HG02588 (cell line): ENCODE measurements at regions not wholly inside any gene's neighbourhood (a gene's known extent, or its start where the extent isn't known, plus 50 kb on each side); places are given as distances from the start of the nearest gene placed in this dataset.

Experiments used
- ATAC-seq: cut with Tn5 transposase; IDR thresholded peaks from one replicate; pipeline ENCODE4 v1.9.1; 2021; ENCODE audit warnings: mild to moderate bottlenecking, moderate library complexity; ENCODE audit not compliant: unreplicated experiment

DNA sequence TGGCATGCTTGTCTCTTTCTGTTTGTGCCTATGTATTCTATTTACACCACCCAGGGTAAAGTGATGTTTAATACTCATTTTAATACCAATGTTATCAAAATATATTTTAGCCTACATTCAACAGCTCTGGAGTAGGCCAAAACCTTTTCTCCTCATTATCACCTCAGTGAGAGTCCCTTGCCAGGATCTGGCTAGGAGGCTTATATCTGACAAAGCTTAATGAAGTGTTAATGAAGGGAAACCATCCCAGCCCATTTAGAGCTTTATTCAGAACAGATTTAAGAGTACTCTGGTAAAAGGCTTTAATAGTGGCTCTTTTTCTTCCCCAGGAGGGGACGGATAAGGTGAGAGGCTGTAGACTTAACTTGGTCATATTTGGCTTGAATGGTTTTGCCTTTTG lies 137.6 kb downstream of the GRIN2B start:
- ATAC-seq, result no peak

DNA sequence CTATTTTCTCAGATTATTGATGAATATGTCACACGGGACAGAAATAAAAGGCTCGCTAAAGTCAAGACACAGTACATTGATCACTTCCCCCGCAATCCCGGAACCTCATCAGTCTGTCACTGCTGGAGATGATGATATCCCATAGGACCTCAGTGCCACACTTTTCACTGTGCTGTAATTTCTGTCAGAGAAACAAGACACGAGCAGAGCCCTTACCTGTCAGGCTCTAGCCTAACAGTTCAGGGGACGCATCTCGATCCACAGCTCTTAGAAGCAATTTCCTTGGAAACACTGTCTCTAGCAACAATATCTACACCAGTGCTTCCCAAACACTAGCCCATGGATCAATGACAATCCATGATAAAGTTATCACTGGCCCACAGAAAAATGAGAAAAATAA lies 140.0 kb downstream of the GRIN2B start:
- ATAC-seq, result no peak

DNA sequence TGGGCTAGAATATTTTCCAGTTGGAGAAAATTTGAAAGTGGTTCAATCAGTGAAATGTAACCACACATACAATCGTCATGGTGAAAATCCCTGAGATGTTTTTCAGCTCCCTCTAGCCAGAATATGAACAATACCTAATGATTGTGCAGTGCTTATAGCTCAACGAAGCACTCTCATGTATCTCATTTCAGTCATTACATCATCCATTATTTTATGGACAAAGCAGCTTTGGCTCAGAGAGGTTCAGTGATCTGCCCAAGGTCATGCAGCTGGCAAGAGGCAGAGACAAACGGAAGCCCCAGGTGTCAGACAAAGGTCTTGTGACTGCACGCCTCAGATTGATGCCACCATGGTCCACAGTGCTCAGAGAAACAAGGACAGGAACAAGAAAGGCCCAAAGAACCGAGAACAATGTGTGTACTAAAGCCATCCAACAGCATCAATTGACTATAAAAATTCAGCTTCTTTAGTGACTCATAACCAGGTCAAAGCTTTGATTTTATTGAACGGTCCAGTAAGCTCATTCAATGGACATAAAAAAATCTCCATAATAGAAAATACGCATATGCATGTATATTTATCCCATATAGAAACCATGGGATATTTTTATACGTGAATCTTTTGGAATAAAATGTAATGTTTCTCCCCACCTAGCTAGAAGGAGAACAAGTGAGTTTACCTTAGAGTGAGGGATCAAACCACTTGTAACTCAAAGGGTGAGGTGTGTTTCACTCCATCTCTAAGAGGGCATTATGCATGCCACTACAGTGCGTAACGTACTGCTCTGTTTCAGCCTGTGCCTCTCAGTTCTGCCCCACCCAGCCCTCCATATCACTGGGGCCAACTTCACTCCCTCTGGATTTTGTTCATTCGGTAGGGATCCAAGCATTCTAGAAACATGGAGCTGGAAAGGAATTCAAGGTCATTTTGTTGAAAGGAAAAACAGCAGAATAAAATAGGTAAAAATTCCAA lies 141.8 kb downstream of the GRIN2B start:
- no peak for ATAC-seq

DNA sequence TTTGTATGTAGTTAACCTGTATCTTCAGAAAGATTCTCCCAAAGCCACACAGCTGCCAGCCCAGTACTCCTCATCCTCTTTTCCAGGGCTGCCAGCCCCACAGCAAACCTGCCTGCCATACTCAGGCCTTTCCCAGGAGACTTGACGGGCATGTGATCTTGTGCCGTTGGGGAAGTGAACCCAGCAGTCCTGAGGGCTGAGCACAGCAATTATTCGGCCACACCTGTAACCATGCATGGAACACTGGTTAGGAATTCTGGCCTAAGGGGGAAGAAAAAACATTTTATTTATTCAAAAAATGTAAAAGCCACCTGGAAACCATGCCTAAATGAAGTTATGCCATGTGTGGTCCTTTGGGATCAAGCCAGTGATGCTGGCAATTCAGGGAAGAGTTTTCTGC lies 145.3 kb downstream of the GRIN2B start:
- ATAC-seq, result no peak

DNA sequence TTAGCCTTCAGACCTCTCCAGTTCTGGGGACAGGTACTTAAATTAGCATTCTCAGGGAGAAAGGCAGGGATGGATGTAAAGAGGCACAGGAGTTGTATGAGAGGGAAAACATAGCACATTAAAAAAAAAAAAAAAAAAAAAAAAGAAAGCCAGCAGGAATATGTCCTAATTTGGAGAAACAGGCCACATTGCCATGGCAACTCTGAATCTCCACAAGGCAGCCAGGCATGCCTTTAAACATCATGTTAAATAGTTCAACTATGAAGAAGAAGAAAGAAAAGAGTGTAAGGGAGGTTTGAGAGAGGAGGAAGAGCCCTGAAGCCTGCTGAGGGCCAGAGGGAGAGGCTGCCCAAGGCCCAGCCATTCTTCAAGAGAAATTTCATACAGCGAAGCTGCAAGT lies 145.8 kb downstream of the GRIN2B start:
- no peak for ATAC-seq

DNA sequence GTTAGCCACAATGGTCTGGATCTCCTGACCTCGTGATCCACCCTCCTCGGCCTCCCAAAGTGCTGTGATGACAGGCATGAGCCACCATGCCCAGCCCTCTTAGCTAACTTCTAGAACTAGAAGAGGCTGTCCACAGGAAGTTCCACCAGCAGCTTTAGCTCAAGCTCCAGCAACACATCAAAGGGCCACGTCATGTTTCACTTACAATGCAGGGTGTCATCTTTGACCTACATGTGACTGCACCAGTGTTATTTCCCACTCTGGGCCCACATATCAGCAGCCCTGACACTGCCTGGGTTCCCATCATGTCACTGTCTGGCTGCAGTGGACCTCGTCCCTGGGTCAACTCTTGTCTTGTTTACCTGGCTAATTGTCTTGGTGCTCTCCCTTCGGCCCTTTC lies 147.2 kb downstream of the GRIN2B start:
- no peak for ATAC-seq

DNA sequence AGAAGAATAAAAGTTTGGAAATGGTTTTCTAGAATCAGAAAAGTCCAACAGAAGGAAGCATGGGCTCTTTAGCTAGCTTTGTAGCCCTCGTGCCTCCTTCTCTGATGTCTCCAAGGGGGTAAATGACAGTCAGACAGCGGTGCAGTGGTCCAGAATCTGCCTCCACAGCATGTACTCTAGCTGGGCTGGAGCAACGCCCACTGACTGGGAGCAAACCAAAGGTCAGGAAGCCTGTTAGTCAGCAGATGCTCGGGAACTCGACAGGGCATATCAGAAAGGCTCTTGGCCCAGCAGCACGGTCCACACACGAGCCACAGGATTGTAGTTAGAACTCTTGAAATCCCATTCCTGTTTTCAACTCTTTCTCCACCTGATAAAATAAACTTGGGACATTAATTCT lies 164.3 kb downstream of the GRIN2B start:
- no peak for ATAC-seq

DNA sequence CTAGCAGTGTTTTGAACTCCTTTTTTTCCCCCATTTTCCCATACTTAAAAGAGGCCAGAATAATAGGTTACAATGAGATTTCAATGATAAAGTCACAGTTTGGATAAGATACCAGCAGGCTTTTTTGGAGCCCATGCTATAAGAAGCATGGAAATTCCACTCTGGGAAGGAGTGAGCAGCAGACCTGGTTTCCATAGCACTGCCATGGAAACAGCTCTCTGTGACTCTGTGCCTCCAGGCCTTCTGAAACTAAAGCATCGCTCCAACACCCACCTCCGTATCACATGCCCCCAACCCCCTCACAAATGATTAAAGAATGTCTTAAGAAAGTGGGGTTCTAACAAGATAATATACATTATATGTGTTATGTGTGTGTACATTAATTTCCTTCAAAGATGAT lies 165.0 kb downstream of the GRIN2B start:
- ATAC-seq, result no peak

DNA sequence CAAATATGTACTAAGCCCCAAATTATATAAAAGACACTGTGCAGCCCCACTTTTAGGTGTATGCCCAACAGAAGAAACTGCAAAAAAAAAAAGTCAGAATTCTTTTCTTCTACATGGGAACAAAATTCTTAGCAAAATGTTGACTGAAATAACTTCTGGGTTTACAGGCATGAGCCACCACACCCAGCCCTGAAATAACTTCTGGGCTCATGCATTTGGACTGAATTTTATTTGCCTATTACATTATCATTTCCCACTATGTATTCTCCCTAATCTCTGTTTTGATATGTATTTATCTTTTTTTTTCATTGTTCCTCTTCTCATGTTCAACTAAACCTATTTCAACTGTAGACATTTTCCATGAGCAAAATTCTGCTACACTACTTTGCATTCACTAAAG lies 169.2 kb downstream of the GRIN2B start:
- ATAC-seq, result no peak

DNA sequence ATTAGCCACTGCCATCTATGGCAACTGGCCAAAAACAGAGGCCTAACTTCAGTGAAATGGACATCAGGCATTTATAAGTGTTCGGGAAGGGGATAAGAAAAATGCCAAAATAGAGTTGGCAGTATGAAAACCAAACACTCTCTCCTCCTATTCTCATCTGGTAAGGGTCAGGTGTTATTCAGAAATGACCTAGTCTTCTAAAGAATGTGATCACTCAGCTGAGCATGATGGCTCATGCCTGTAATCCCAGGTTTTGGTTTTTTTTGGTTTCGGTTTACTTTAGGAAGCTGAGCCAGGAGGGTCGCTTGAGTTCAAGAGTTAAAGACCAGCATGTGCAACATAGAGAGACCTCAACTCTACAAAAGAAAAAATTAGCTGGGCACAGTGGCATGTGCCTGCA lies 170.3 kb downstream of the GRIN2B start:
- ATAC-seq, result no peak

DNA sequence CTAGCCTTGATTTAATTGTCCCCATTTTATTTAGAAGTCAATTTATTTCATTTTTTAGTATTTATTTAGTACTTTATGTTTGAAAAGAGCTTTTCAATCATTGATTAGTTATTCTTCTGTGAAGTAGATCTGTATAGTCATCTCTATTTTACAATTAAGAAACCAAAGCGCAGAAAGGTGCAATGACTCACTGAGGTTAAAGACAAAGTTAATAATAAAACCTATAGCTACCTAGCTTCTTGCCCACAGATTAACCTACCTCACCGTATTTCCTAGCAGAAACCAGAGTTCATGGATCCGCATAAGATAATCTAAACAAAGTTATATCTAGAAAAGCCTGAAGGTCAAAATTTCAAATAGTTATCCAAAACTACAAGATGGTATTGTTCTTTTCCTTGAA lies 176.4 kb downstream of the GRIN2B start:
- no peak for ATAC-seq

DNA sequence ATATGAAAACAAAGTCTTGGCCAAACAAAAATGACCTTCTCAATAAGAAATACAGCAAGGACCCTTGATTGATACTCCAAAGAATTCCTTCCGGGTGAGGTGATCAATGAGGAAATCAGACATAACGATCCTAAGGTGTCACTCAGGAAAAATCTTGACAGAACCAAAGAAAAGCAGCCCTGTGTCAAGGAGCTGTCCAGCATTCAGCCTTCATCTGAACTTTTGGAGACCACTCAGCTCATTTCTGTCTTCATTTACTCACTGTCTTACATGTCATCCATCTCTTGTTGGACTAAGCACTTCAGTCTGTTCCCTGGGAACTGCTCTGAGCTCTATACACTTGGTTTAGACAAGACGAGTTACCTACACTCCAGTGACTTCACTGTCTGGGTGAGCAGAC lies 179.9 kb downstream of the GRIN2B start:
- ATAC-seq, result no peak

DNA sequence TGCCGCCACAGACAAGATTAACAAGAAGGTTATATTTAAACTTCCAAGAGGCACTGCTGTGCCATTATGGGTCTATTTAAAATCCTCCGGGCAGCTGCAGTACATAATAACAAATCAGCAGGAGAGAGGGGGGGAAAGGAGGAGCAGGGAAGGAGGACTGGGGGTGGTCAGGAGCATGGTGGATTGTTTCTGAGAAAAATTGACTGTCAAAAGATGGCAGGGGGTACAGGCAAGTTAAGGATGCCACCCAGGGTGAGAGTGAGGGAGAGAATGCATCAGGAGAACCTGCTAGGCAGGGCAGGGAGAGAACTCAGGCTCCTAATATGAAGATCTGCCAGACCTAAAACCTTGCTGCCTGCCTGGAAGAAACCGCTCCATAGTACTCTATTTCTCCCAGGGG lies 181.8 kb downstream of the GRIN2B start:
- no peak for ATAC-seq

DNA sequence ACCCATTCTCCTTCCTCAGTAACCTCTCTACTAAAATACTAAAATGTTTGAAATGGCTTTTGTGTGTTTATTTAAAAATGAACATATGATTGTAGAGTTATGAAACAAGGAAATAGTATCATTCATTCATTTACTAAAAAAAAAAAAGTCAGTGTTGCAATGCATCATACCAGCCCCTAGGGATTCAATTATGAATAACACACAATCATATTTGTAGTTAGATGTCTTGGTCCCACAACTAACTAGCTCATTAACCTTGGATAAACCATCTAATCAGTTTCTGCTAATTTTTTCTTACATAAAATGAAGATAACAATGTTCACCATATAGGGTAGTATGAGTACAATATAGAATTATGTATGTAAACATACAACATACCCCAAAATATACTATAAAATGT lies 183.2 kb downstream of the GRIN2B start:
- no peak for ATAC-seq

DNA sequence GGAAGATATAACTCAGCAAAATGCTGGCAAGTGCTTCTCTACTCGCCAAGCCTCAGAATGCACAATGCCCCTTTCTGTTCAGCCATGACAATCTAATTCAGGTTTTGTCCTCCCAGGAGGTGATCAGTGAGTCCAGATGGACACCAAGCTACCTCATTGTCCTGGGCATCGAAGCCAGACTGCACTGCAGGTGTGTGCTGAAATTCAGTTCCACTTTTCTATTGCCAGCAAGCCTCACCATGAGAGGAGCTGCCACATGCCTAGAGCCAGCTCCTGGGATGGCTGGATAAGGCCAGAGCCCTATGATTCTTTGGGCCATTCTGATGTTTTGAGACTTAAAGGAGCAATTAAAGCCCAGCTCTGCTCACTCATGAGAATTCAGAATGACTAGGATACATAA lies 186.7 kb downstream of the GRIN2B start:
- ATAC-seq, result no peak

DNA sequence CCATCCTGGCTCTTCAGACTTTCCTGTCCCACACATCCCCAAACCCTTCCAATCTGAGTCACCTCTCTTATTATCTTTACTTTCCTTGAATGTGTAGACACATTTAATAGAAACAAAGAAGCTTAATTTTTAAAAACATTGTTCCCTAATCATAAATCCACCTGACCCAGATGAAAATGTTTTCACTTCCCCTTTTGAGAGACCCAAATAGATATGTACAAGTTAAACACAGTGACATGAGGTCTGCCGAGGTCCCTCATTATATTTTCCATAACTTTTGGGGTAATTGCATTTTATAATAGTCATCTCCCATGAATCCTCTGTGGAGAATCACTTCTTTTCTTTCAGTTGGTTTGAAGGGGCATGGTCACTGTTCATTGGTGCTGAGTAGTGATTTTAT lies 191.1 kb downstream of the GRIN2B start:
- no peak for ATAC-seq

DNA sequence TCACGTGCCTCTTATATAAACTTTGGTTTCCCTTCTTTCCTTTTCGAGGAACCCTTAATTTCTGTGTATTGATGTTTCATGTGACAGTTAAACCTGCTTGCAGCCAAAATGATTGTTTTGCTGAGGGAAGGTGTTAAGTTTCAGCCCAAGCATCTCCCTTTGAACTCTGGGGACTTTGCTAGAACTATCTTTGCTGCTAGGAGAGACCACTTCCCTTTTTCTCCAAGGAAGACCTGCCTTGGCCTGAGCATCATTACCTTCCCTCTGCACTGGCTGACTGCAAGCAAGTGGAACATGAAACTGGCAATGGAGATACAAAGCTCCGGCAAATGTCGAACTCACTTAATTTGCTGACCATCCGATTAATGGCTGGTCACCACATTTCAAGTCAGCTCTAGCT lies 192.8 kb downstream of the GRIN2B start:
- ATAC-seq, result no peak

DNA sequence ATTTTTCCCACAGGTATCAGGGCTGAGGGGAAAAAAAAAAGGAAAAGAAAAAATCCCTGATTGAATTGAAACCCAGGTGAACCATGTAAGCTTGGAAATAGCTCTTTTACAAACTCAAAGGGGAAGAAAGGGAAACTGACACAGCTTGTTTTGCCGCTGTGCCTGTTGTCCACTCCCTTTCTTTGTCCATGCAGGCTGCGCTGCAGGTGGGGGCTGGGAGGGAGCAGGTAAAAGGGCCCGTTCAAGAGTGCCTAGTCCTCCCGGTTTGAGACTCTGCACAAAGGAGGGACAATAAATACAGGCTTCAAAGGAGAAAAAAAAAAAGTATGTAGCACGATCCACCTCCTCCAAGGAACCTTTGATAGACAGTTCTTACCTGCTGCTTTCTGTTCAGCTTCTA lies 194.8 kb downstream of the GRIN2B start:
- ATAC-seq, result no peak

DNA sequence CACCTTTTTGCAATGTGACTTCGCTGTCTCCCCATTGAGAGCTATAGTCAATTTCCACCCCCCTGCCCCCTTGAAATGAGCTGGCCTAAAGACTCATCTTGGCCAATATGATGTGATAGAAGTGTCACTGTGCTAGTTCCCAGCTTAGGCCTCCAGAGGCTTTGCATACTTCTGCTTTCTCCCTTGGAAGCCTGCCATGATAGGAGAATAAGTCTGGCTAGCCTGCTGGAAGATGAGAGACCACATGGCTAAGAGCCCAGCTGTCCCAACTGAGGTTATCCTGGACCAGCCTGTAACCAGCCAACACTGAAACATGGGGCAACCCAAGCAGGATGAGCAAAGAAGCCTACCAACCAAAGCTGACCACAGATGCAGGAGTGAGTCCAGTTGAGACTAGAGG lies 196.9 kb downstream of the GRIN2B start:
- ATAC-seq, result no peak

DNA sequence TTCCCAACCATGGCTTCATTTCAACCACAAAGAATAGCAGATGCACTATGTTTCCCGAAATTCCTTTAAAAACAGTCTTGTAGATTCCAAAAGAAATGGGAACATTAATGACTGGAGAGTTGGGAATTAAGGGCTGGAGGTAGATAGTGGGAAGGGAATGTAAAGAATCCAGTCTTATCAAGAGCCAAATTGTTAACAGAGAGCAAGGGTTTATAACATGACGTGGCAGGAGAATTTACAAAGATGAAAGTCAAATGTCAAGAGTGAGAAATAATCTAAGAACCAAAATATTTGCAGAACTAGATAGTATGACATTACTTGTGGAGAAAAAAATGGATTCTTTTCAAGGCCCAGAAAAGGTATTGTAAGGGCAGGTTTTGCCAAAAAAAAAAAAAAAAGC lies 200.9 kb downstream of the GRIN2B start:
- no peak for ATAC-seq

DNA sequence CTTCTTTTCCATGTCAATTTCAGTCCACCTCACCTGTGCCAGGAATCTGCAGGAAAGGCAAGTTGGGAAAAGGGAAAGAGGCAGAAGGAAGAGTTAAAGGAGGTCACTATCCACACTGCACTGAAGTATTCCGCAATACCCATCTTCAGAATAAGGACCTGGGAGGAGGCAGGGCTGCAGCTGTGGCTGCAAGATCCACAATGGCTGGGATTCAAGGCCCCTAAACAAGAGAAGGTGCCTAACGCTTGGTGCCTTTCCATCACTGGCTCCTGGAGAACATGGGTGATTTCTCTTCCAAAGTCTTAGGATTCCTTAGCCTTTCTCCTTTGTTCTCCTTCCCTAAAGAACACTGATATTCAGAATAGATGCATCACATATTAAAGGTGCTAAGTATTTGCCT lies 204.0 kb downstream of the GRIN2B start:
- ATAC-seq, result no peak

DNA sequence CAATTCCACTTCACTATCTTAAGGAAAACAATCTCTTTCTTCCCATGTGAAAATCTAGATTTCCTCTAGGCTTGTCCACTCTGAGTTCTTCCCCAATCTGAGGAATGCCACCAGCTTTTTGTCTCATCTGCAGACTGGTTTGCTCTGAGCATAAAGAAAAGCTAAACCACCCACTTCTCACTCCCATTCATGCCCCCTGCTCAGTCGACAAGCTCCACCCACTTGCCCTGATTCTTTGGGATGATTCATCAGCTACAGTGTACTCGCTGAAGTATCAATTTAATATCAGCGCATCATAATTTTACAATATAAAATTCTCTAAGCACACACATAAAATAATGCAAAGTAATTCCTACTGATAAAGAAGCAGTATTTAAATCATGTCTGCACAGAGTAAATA lies 209.1 kb downstream of the GRIN2B start:
- ATAC-seq, result no peak

DNA sequence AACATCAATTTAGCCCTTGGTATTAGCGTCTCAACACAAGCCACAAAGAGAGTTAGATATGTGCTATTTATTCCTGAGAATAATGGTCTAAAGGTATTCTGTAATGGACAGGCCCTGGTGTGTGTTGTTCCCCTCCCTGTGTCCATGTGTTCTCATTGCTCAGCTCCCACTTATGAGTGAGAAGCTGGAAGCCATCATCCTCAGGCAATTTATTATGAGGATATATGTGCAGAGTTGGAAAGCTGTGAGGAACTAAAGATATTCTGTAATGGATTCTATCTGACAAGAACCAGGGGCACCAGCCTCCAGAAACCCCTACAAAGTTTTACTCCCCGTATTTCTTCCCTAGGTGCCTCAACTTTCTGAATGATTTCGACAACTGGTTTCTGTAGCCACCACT lies 210.8 kb downstream of the GRIN2B start:
- ATAC-seq, result no peak
